ENCODE measurements at regions not wholly inside any gene's neighbourhood (a gene's known extent, or its start where the extent isn't known, plus 50 kb on each side); places are given as distances from the start of the nearest gene placed in this dataset.

DNA sequence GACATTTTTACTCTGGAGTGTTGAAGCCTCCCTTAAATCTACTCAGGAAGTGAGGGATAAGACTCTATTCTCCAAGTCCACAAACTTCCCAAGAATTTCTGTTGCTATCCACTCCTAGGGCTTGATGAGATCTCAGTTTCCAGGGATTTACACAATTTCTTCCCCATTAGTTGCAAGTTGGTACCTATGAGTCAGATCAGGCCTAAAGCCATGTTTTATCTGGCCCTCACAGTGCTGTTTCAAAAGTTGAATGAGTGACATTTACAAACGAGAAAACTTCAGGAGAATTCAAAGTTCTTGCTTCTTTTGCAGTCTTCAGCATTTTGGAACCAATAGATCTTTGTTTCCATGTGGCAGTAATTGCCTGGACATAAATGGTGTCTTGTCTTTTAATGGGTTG, 156.4 kb upstream of the SYT10 start:
- 65% methylated on average over 1 of the region's 1 CpG for WGBS
- Histone ChIP-seq H3K27ac (replicated peaks in 1 of 4) (no peak overlapping the region), H3K4me1 (no peaks in the 10 kb centered on the region), H3K27me3 (peaks cover 0 to 3% (median 0%) of the 10 kb centered on the region in 4 donors), H3K36me3 (no peaks in the 10 kb centered on the region), H3K9me3 (no peaks in the 10 kb centered on the region), H3K4me3 (no peak overlapping the region)
- TF ChIP-seq POLR2AphosphoS5 (IDR thresholded peaks at IDR 0.05) (no peak), POLR2A (IDR thresholded peaks at IDR 0.05; ENCODE audit: low read depth) (no peak), EP300 (IDR thresholded peaks at IDR 0.05) (no peak)
- TF ChIP-seq, protein P1, sequence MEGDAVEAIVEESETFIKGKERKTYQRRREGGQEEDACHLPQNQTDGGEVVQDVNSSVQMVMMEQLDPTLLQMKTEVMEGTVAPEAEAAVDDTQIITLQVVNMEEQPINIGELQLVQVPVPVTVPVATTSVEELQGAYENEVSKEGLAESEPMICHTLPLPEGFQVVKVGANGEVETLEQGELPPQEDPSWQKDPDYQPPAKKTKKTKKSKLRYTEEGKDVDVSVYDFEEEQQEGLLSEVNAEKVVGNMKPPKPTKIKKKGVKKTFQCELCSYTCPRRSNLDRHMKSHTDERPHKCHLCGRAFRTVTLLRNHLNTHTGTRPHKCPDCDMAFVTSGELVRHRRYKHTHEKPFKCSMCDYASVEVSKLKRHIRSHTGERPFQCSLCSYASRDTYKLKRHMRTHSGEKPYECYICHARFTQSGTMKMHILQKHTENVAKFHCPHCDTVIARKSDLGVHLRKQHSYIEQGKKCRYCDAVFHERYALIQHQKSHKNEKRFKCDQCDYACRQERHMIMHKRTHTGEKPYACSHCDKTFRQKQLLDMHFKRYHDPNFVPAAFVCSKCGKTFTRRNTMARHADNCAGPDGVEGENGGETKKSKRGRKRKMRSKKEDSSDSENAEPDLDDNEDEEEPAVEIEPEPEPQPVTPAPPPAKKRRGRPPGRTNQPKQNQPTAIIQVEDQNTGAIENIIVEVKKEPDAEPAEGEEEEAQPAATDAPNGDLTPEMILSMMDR (IDR thresholded peaks at IDR 0.05) = no peak
- intact Hi-C loops (cut with DNase I) = no loop called here
- DNase-seq (ENCODE audit: extremely low spot score) = no peak

DNA sequence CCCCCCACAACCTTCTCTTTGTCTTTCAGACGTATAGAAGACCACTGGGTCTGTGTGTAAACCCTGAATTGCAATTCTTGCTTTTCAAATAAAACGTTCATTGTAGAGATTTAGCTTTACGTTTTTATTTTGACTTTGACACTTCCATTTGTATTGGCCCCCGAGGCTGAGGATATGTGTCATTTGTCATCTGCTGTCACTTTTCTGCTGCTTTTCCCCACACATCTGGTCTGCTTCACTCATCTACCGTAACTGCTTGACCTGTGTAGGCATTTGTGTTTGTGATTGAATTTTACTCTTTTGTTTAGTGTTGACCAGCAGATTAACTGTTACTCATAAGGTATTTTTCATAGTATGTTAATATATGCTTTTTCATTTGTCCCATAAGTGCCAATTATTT, 157.2 kb upstream of the SYT10 start:
- 28% methylated on average over 5 of the region's 5 CpGs for WGBS
- Histone ChIP-seq H3K36me3 (no peaks in the 10 kb centered on the region), H3K27ac (replicated peaks in 1 of 4) (no peak overlapping the region), H3K4me1 (no peaks in the 10 kb centered on the region), H3K27me3 (peaks cover 0 to 3% (median 0%) of the 10 kb centered on the region in 4 donors), H3K4me3 (no peak overlapping the region), H3K9me3 (no peaks in the 10 kb centered on the region)
- DNase-seq (ENCODE audit: extremely low spot score) = no peak
- intact Hi-C loops (cut with DNase I) = no loop called here
- TF ChIP-seq POLR2AphosphoS5 (IDR thresholded peaks at IDR 0.05) (no peak), EP300 (IDR thresholded peaks at IDR 0.05) (no peak), POLR2A (IDR thresholded peaks at IDR 0.05; ENCODE audit: low read depth) (no peak)
- TF ChIP-seq, protein P1 (IDR thresholded peaks at IDR 0.05) = no peak

DNA sequence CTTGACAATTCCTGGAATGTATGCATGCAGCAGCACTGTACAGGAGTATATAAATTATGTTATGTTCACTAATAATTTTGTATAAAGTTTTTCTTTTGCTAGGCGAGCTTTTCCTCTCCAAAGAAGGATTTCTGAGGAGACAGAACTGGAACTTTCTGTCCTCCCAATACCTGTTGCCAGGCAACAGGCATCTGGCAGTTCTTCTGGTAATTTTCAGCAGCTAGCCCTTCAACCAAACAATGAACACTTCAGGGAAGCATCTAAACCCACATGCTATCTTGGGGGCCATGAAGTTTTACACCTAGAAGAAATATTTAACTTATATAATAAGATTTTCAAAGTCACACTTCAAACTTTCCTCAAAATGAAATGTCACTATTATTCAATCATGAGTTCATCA, 162.9 kb upstream of the SYT10 start:
- Histone ChIP-seq H3K27ac (replicated peaks in 1 of 4) (no peak overlapping the region), H3K9me3 (no peaks in the 10 kb centered on the region), H3K4me1 (no peaks in the 10 kb centered on the region), H3K27me3 (no peaks in the 10 kb centered on the region), H3K4me3 (no peak overlapping the region), H3K36me3 (no peaks in the 10 kb centered on the region)
- WGBS = 13% methylated on average over 1 of the region's 1 CpG
- TF ChIP-seq POLR2A (IDR thresholded peaks at IDR 0.05; ENCODE audit: low read depth) = no peak
- no peak for TF ChIP-seq POLR2AphosphoS5 (IDR thresholded peaks at IDR 0.05)
- TF ChIP-seq EP300 (IDR thresholded peaks at IDR 0.05) = no peak
- TF ChIP-seq, protein P1 (IDR thresholded peaks at IDR 0.05) = no peak
- DNase-seq (ENCODE audit: extremely low spot score) = no peak
- intact Hi-C loops (cut with DNase I) = no loop called here

DNA sequence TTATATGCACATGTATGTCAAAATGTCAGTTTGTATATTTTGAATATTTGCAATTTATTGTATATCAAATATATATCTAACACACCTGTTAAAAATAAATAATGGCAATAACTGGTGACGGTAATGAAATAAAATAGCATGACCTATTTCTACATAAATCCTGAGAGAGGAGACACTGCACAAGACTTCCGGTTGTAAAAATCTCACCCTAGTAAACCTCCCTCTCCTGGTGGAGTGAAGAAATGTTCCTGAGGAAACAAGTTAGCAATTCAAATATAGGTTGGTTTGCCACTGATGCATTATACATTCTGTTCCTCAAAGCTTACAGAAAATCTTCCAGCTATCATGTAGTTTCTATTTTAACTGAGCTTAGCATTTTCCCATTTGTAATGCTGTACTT, 166.1 kb upstream of the SYT10 start:
- intact Hi-C loops (cut with DNase I) = no loop called here
- H3K4me3 ChIP-seq = no peak overlapping the region
- H3K36me3 ChIP-seq = no peaks in the 10 kb centered on the region
- DNase-seq (ENCODE audit: extremely low spot score) = no peak
- no peak overlapping the region for H3K27ac ChIP-seq (replicated peaks in 1 of 4)
- no peaks in the 10 kb centered on the region for H3K4me1 ChIP-seq
- H3K27me3 ChIP-seq = no peaks in the 10 kb centered on the region
- TF ChIP-seq POLR2A (IDR thresholded peaks at IDR 0.05; ENCODE audit: low read depth) (no peak), POLR2AphosphoS5 (IDR thresholded peaks at IDR 0.05) (no peak), EP300 (IDR thresholded peaks at IDR 0.05) (no peak)
- TF ChIP-seq, protein P1 (IDR thresholded peaks at IDR 0.05) = no peak
- 35% methylated on average over 2 of the region's 2 CpGs for WGBS
- no peaks in the 10 kb centered on the region for H3K9me3 ChIP-seq

DNA sequence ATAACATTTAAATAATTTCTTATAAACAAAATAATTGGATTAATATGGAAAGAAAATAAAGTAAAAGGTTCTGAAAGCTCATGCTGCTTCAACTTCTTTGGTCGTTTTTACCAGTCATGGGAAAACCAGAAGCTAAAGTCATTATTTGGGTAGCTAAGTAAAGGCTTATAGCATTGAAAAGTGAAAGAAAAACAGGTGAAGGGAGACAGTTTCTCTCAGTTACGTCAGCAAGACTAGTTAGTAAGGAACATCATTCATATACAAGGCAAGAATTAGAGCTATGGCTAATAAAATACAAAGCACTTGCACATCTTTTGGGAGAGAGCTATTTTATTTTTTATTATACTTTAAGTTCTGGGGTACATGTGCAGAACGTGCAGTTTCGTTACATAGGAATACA, 170.3 kb upstream of the SYT10 start:
- Histone ChIP-seq H3K27ac (replicated peaks in 1 of 4) (no peak overlapping the region), H3K9me3 (no peaks in the 10 kb centered on the region), H3K4me1 (no peaks in the 10 kb centered on the region), H3K4me3 (no peak overlapping the region), H3K27me3 (no peaks in the 10 kb centered on the region), H3K36me3 (no peaks in the 10 kb centered on the region)
- WGBS = 82% methylated on average over 4 of the region's 4 CpGs
- TF ChIP-seq POLR2A (IDR thresholded peaks at IDR 0.05; ENCODE audit: low read depth) (no peak), POLR2AphosphoS5 (IDR thresholded peaks at IDR 0.05) (no peak), EP300 (IDR thresholded peaks at IDR 0.05) (no peak)
- TF ChIP-seq, protein P1 (IDR thresholded peaks at IDR 0.05) = no peak
- DNase-seq (ENCODE audit: extremely low spot score) = no peak
- intact Hi-C loops (cut with DNase I) = no loop called here

All from esophagus muscularis mucosa (tissue), 4 donors.